OCI-LY1 (cell line): ENCODE measurements at regions not wholly inside any gene's neighbourhood (a gene's known extent, or its start where the extent isn't known, plus 50 kb on each side); places are given as distances from the start of the nearest gene placed in this dataset.

Experiments used
- H2AFZ ChIP-seq: fragments of 200-600 bp; sonication (generic), shearing (Covaris generic); 2 replicates; pipeline ENCODE4 v1.6.0; 2014; ENCODE audit warnings: antibody characterized with exemption, mild to moderate bottlenecking, low read length
- H3F3A ChIP-seq: fragments of 200-600 bp; sonication (generic), shearing (Covaris generic); 2 replicates; pipeline ENCODE4 v1.6.0; 2014; ENCODE audit warnings: mild to moderate bottlenecking, antibody characterized with exemption, low read length, moderate library complexity; ENCODE audit not compliant: insufficient read depth
- H3K27ac ChIP-seq: fragments of 200-600 bp; sonication (generic); 2 replicates; pipeline ENCODE4 v1.5.1; 2014; ENCODE audit warnings: low read length, mixed run types, mild to moderate bottlenecking, low read depth; ENCODE audit not compliant: poor library complexity, severe bottlenecking
- H3K27me3 ChIP-seq: fragments of 200-600 bp; sonication (generic); 2 replicates; pipeline ENCODE4 v1.6.0; 2014; ENCODE audit warnings: antibody characterized with exemption, mild to moderate bottlenecking, low read length, moderate library complexity; ENCODE audit not compliant: insufficient read depth
- H3K36me3 ChIP-seq: fragments of 200-600 bp; sonication (generic); 2 replicates; pipeline ENCODE4 v1.6.1; 2014; ENCODE audit warnings: mild to moderate bottlenecking, antibody characterized with exemption, low read length, moderate library complexity, mixed read lengths; ENCODE audit not compliant: insufficient read depth
- H3K4me1 ChIP-seq: fragments of 200-600 bp; sonication (generic); 2 replicates; pipeline ENCODE4 v1.5.1; 2014; ENCODE audit warnings: mild to moderate bottlenecking, low read length, moderate library complexity; ENCODE audit not compliant: insufficient read depth, severe bottlenecking
- H3K4me2 ChIP-seq: fragments of 200-600 bp; sonication (generic), shearing (Covaris generic); 2 replicates; pipeline ENCODE4 v1.6.1; 2014; ENCODE audit warnings: low read length
- H3K4me3 ChIP-seq: fragments of 200-600 bp; sonication (generic); 2 replicates; pipeline ENCODE4 v1.5.1; 2014; ENCODE audit warnings: low read length, low read depth, mild to moderate bottlenecking, mixed read lengths; ENCODE audit not compliant: poor library complexity, severe bottlenecking
- H3K79me2 ChIP-seq: fragments of 200-600 bp; shearing (Covaris generic); 2 replicates; pipeline ENCODE4 v1.6.1; 2016; ENCODE audit warnings: mixed run types, low read length, mixed read lengths; ENCODE audit not compliant: insufficient read depth
- H3K9ac ChIP-seq: fragments of 200-600 bp; sonication (generic), shearing (Covaris generic); 2 replicates; pipeline ENCODE4 v1.6.1; 2014; ENCODE audit warnings: mild to moderate bottlenecking, low read length, mixed read lengths
- H3K9me2 ChIP-seq: fragments of 200-600 bp; sonication (generic), shearing (Covaris generic); 2 replicates; pipeline ENCODE4 v1.6.1; 2014; ENCODE audit warnings: low read depth, mild to moderate bottlenecking, low read length, mixed read lengths
- H3K9me3 ChIP-seq: fragments of 200-600 bp; shearing (Covaris generic); 2 replicates; pipeline ENCODE4 v1.6.1; 2014; ENCODE audit warnings: low read length, mixed read lengths
- H4K20me1 ChIP-seq: fragments of 200-600 bp; sonication (generic), shearing (Covaris generic); 2 replicates; pipeline ENCODE4 v1.6.0; 2016; ENCODE audit warnings: mild to moderate bottlenecking, low read length; ENCODE audit not compliant: insufficient read depth
- CTCF ChIP-seq: fragments of 200-600 bp; sonication (generic), shearing (Covaris generic); IDR thresholded peaks from 2 replicates; pipeline ENCODE4 v1.5.1; 2017; ENCODE audit warnings: mild to moderate bottlenecking, antibody characterized with exemption, low read length, moderate library complexity, mixed read lengths
- EZH2 ChIP-seq: fragments of 200-600 bp; sonication (generic), shearing (Covaris generic); IDR thresholded peaks from 2 replicates; pipeline ENCODE4 v1.8.0; 2017; ENCODE audit warnings: borderline replicate concordance, mixed run types, mild to moderate bottlenecking, antibody characterized with exemption, low read length, moderate library complexity, mixed read lengths

DNA sequence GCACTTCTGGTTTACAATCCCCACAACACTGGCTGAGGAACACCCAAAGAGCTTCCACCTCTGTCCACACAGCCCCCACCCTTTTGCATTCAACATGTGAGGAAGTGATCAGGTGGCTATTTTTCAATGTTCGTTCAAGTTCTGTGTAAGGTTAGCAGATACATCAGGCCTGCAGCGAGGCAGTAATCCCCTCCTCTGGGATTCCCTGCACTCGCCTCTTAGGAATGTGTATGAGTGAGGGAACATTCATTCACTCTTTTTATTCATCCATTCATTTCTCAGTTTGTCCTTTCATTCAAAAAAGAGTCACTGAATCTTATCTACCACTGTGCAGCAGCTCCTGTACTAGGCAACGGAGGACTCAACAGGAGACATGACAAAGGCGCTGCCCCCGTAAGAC is 236.4 kb upstream of the PRDM1 start:
- H3K27me3 ChIP-seq, result no peaks in the 10 kb centered on the region
- H3K79me2 ChIP-seq, result no peaks in the 10 kb centered on the region
- no peaks in the 10 kb centered on the region for H3K9me2 ChIP-seq
- H4K20me1 ChIP-seq, result no peaks in the 10 kb centered on the region
- no peak overlapping the region for H3K27ac ChIP-seq
- H3K36me3 ChIP-seq, result no peaks in the 10 kb centered on the region
- H3K4me2 ChIP-seq, result no peak overlapping the region
- H3K4me1 ChIP-seq, result no peaks in the 10 kb centered on the region
- H3K9me3 ChIP-seq, result no peaks in the 10 kb centered on the region
- no peak for TF ChIP-seq CTCF
- TF ChIP-seq EZH2, result no peak
- no peak overlapping the region for H3K4me3 ChIP-seq
- no peak overlapping the region for H3K9ac ChIP-seq
- H3F3A ChIP-seq, result no peaks in the 10 kb centered on the region
- no peak overlapping the region for H2AFZ ChIP-seq

DNA sequence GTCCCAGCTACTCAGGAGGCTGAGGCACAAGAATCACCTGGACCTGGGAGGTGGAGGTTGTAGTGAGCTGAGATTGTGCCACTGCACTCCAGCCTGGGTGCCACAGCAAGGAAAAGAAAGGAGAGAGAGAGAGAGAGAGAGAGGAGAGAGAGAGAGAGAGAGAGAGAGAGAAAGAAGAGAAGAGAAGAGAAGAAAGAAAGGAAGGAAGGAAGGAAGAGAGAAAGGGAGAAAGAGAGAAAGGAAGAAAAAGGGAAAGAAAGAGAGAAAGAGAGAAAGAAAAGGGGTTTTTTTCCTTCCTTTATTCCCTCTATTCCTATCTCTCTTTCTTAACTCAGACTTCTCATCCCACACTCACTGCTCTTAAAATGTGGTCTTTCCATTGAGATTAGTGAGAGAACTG is 238.7 kb upstream of the PRDM1 start:
- no peaks in the 10 kb centered on the region for H3K9me3 ChIP-seq
- no peak overlapping the region for H3K4me2 ChIP-seq
- no peaks in the 10 kb centered on the region for H3K36me3 ChIP-seq
- no peak overlapping the region for H2AFZ ChIP-seq
- H3K27me3 ChIP-seq, result no peaks in the 10 kb centered on the region
- no peaks in the 10 kb centered on the region for H3K9me2 ChIP-seq
- no peaks in the 10 kb centered on the region for H4K20me1 ChIP-seq
- H3K4me3 ChIP-seq, result no peak overlapping the region
- H3K4me1 ChIP-seq, result no peaks in the 10 kb centered on the region
- no peak for TF ChIP-seq EZH2
- H3F3A ChIP-seq, result no peaks in the 10 kb centered on the region
- no peak overlapping the region for H3K27ac ChIP-seq
- H3K79me2 ChIP-seq, result no peaks in the 10 kb centered on the region
- H3K9ac ChIP-seq, result no peak overlapping the region

- Histone ChIP-seq H3K27ac (no peak overlapping the region), H2AFZ (no peak overlapping the region), H3K4me3 (no peak overlapping the region), H3K9ac (no peak overlapping the region), H3K79me2 (no peaks in the 10 kb centered on the region), H3K27me3 (no peaks in the 10 kb centered on the region), H3K4me1 (no peaks in the 10 kb centered on the region), H3K9me2 (no peaks in the 10 kb centered on the region), H4K20me1 (no peaks in the 10 kb centered on the region), H3F3A (no peaks in the 10 kb centered on the region), H3K9me3 (no peaks in the 10 kb centered on the region), H3K36me3 (no peaks in the 10 kb centered on the region), H3K4me2 (no peak overlapping the region)
- TF ChIP-seq CTCF, result no peak
- no peak for TF ChIP-seq EZH2
Observed at GRCh38 chr6:105844275-105844883, 241.8 kb upstream of the PRDM1 start.

DNA sequence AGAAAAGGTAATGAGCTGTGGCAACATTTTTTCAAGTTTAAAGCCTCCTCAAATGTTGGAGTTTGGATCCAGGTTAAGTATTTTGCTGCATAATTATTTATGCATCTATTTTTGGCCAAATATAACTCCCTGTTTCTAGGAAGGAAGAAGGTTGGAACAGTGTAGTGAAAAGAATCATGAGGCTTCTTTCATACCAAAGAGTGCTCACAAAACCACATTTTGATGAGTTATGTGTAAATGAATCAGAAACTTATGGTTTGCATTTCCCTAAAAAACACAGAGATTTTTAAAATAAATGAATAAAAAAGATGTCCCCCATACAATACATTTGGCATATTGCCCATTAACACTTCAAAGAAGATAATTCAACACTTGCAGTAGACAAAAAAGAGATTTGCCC is 246.9 kb upstream of the PRDM1 start:
- Histone ChIP-seq H2AFZ (no peak overlapping the region), H3K9ac (no peak overlapping the region), H3K36me3 (no peaks in the 10 kb centered on the region), H3K4me2 (no peak overlapping the region), H3F3A (no peaks in the 10 kb centered on the region), H3K27me3 (no peaks in the 10 kb centered on the region), H3K9me2 (no peaks in the 10 kb centered on the region), H3K79me2 (no peaks in the 10 kb centered on the region), H3K4me3 (no peak overlapping the region), H3K4me1 (peaks cover 7% of the 10 kb centered on the region), H3K9me3 (no peaks in the 10 kb centered on the region), H3K27ac (no peak overlapping the region), H4K20me1 (no peaks in the 10 kb centered on the region)
- no peak for TF ChIP-seq EZH2
